GM23248 (cell line): ENCODE measurements at regions not wholly inside any gene's neighbourhood (a gene's known extent, or its start where the extent isn't known, plus 50 kb on each side); places are given as distances from the start of the nearest gene placed in this dataset.

Source experiments
- EZH2 ChIP-seq: fragments of 200-600 bp; sonication (generic); IDR thresholded peaks from 2 replicates; pipeline ENCODE4 v1.6.1; 2018; ENCODE audit warnings: antibody characterized with exemption, mild to moderate bottlenecking; ENCODE audit not compliant: insufficient read depth, poor library complexity, severe bottlenecking
- EZH2phosphoT487 ChIP-seq: fragments of 200-600 bp; sonication (generic); IDR thresholded peaks from 2 replicates; pipeline ENCODE4 v1.6.1; 2018; ENCODE audit warnings: antibody characterized with exemption, moderate library complexity, mild to moderate bottlenecking, low read depth; ENCODE audit not compliant: insufficient read depth

GRCh38 chr7:131848033-131848432, 291.6 kb upstream of the PODXL start:
- no peak for TF ChIP-seq EZH2
- TF ChIP-seq EZH2phosphoT487: no peak
